DMS114 treated with DMSO at 0.1 percent for 48 hours (cell line): ENCODE measurements at regions not wholly inside any gene's neighbourhood (a gene's known extent, or its start where the extent isn't known, plus 50 kb on each side); places are given as distances from the start of the nearest gene placed in this dataset.

Source experiments
- DNase-seq: peaks from one replicate; lab custom pipeline; 2025; ENCODE audit not compliant: unreplicated experiment; lab: John Stamatoyannopoulos, UW

GRCh38 chr2:5751873-5752482 is 59.8 kb downstream of the SOX11 start:
- DNase-seq, result no peak

- DNase-seq, result no peak
Measured at GRCh38 chr2:5756272-5756671, 64.1 kb downstream of the SOX11 start.

DNA sequence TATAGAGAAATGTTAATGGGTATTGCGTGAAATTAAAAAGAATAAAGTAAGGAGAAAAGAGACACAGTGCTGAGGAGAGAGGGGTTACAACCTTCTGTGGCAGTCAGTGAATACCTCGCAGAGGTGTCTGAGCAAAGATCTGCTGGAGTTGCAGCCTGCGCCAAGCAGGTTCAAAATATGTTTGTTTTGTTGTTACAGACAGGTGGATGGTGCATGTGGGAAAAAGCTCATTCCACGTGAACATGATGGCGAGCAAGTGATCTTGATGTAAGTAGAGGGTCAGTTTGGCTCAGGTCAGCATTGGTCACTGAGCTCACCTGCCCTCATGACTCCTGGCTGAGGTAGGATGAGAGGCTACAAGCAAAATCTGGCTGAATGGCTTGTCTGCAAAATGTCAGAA is 66.2 kb downstream of the SOX11 start:
- no peak for DNase-seq

DNA sequence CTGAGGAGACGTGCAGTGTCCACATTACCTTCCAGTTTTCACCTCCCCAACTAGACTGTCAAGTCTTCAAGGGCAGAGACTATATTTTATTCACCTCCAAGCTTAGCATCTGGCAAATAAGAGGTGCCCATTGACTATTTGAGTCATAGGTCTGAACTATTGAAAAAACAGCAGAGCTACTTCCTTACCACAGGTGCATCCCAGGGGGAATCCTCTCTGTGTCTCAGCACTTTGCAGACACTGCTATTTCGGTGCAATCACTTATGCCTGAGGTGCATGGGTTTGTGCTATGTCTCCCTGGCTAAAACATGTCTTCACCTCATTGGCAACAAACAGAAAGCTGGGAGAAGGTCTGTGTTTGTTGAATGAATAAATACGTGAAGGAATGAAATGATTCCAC is 67.8 kb downstream of the SOX11 start:
- no peak for DNase-seq

GRCh38 chr2:5763531-5763930 is 71.3 kb downstream of the SOX11 start:
- DNase-seq, result no peak

GRCh38 chr2:5764041-5764440 is 71.9 kb downstream of the SOX11 start:
- DNase-seq, result no peak

DNA sequence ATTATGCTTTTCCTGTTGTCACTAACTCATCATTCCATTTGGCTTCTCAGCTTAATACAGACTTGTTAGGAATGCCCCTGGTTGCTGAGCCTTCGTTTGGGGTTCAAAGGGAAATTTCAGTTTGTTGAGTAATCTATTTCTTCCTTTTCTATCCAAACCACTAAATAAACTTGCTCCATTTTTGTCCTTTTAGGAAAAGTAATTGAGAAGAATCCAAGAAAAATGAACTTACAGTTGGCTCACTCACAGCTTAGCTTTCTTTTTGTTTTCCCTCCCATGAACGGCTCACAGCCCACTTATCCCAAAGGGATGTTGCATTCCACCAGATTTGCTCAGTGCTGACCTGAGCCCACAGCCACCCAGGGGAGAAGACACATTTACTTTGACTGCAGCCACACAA is 73.9 kb downstream of the SOX11 start:
- DNase-seq, result no peak

GRCh38 chr2:5766561-5766960 is 74.4 kb downstream of the SOX11 start:
- DNase-seq, result no peak

GRCh38 chr2:5777131-5777535 is 84.9 kb downstream of the SOX11 start:
- DNase-seq, result no peak

GRCh38 chr2:5781679-5782078 is 89.5 kb downstream of the SOX11 start:
- no peak for DNase-seq

DNA sequence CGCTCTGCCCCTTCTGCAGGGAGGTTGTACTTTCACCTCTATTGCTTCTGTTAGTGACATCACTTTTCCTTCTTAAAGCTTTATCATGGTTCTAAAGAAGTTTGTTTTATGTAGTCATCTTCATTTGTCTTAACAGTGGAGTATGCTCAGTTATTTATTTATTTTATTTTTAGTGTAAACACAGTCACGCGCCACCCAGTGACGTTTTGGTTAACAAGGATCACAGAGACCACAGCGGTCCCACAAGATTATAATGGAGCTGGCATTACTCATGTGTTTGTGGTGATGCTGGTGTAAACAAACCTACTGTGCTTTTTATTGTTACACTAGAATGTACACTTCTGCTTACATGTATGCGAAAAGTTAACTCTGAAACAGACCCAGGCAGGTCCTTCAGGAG is 89.9 kb downstream of the SOX11 start:
- DNase-seq, result no peak

DNA sequence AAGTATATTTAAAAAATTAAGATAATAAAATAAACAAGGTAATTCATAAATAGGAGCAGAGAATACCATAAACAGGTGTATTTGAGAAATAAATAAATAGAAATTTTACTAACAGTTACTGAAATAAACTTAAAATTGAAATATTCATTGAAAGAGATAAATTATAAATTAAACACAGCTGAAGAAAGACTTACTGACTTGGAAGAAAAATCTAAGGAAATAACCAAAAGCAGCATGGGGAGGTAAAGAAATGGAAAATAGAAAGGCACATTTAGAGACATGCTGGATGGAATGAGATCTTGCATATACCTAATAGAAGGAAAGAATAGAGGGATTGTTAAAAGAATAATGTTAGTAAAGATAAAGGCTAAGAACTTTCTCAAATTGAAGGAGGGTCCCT is 96.3 kb downstream of the SOX11 start:
- DNase-seq, result no peak

GRCh38 chr2:5791371-5791770 is 99.2 kb downstream of the SOX11 start:
- no peak for DNase-seq

DNA sequence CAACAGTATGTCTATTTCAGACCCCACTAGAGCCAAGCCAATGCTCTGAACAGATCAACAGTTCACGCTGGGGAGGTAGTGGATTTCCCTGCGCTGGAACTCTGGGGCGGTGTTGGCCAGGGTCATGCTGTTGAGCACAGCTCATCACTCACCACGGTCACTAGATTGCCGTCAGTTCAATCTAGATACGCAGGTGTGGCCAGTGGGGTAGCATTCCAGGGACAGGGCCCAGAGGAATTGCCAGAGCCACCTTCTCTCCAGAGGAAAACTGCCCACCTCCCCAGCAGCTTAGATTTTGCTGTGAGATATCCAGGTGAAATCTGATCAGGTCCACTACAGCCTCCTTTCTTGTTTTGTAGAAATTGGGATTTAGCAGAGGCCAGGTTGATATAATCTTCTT is 101.8 kb downstream of the SOX11 start:
- no peak for DNase-seq

DNA sequence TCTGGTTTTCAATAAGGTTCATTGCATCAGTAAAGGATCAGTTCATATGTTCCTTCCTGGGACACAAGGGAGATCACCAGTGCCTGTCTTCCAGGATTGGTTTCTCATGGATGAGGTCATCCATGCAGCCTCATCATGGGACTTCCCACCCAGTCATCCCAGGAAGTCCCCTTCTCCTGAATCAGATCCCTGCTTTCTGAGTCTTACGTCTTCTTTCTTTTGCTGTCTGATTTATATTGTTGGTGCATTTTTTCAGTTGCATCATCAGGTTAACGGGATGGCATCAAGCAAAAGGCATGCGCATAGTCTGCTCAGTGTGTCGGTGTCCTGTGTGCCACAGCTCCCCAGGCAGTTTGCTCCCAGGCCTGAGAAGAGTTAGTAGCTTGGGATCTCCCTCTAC is 105.9 kb downstream of the SOX11 start:
- DNase-seq, result no peak

- DNase-seq, result no peak
Measured at GRCh38 chr2:5799348-5799747, 107.2 kb downstream of the SOX11 start.

GRCh38 chr2:5803547-5803946 is 111.4 kb downstream of the SOX11 start:
- no peak for DNase-seq

DNA sequence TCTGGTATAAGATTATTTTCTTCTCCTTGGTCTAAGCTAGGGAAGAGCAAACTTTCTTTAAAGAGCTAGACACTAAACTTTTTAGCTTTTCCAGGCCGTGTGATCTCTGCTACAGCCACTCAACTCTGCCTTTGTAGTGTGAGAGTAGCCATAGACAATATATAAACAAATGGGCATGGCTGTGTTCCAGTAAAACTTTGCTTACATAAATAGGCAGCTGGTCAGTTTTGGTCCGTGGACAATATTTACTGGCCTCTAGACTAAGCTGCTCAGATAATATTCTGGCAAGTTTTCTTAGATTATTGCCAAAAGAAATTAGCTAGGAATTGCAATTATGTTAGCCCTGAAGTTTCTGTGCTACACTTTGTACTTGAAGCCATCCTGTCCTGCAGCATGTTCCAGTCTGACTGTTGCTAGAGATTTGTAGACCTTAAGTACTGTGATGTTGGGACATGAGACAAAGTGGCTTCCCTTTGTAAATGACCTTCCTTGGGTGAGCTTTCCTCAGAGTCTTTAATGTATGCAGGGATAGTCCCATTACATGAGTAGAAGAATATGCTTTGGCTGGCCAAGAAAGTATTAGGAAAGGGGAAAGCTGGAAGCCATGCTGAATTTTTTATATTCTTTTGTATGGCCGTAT is 126.9 kb downstream of the SOX11 start:
- DNase-seq, result no peak

DNA sequence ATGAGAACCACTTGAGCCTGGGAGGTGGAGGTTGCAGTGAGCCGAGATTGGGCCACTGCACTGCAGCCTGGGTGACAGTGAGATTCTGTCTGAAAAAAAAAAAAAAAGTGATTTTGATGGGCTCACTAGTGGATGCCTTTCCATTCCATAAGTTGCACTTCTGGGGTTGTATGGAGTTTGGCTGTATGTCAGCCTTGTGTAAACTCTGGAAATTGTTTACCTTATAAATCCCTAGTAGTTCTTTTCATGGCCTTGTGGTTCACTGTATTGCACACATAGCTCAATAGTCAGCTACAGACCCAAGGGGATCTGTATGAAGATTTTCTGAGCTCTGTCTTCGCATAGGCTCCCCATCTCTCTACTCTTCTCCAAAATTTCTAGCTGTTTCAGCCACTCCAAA is 131.9 kb downstream of the SOX11 start:
- DNase-seq, result no peak

DNA sequence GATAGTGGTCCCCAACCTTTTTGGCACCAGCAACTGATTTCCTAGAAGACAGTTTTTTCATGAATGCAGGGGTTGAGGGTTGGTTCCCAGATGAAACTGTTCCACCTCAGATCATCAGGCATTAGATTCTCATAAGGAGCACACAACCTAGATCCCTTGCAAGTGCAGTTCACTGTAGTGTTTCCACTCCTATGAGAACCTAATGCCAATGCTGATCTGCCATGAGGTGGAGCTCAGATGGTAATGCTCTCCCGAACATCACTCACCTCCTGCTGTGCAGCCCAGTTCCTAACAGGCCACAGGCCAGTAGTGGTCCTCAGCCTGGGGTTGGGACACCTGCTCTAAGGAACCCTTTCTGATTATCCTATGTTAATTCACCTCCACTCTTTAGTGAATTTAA is 133.5 kb downstream of the SOX11 start:
- DNase-seq, result no peak

GRCh38 chr2:5826979-5827655 is 134.9 kb downstream of the SOX11 start:
- DNase-seq, result no peak

- DNase-seq, result no peak
Measured at GRCh38 chr2:5834501-5834900, 142.3 kb downstream of the SOX11 start.

DNA sequence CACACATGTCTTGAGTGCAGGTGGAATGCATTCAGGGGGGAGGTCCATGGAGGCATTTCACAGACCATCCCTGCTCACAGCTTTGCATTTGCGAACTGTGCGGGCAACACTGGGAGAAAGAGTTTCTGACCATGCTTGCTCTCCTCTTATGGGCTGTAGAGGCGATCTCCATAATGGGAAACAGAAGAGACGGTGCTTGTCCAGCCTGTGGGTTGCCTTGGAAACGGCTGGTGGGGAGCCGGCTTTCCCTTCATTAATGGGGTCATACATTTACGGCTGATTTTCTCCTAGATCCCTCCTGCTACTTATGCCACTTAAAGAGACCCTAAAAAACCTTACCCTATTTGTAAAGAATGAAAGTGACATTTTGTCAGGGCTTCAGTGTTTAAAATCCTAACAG is 147.4 kb downstream of the SOX11 start:
- DNase-seq, result no peak
